Lung (tissue), 11 donors: ENCODE measurements at regions not wholly inside any gene's neighbourhood (a gene's known extent, or its start where the extent isn't known, plus 50 kb on each side); places are given as distances from the start of the nearest gene placed in this dataset.

Experiments
- ATAC-seq: fragments of 200-7000 bp; cut with Tn5 transposase; one replicate; pipeline ENCODE4 v1.9.1; 2020; ENCODE audit warnings: moderate number of reproducible peaks; ENCODE audit not compliant: insufficient read depth, low FRiP score
- DNase-seq, 3 donors: peaks; one replicate each; pipeline ENCODE4 v3.0.0-alpha.2; 2013 to 2017
- H3K27ac ChIP-seq, 2 donors: one replicate each; pipeline ENCODE4 v1.5.1; 2013; ENCODE audit warnings: mild to moderate bottlenecking in 2 of 2, moderate library complexity in 2 of 2, control low read depth in 1 of 2, inconsistent platforms in 1 of 2, low read depth in 1 of 2, low read length in 1 of 2
- H3K27me3 ChIP-seq, 3 donors: one replicate each; pipeline ENCODE4 v1.5.1; 2013; ENCODE audit warnings: low read length in 2 of 3; ENCODE audit not compliant: control insufficient read depth in 3 of 3, insufficient read depth in 3 of 3
- H3K36me3 ChIP-seq, 4 donors: one replicate each; pipeline ENCODE4 v1.5.1; 2013; ENCODE audit warnings: low read length in 4 of 4, mild to moderate bottlenecking in 1 of 4, moderate library complexity in 1 of 4; ENCODE audit not compliant: control insufficient read depth in 4 of 4, insufficient read depth in 4 of 4
- H3K4me1 ChIP-seq, 5 donors: one replicate each; pipeline ENCODE4 v1.5.1; 2013; ENCODE audit warnings: low read length in 5 of 5, mild to moderate bottlenecking in 2 of 5, moderate library complexity in 1 of 5; ENCODE audit not compliant: control insufficient read depth in 5 of 5, insufficient read depth in 5 of 5
- H3K4me3 ChIP-seq: one replicate; pipeline ENCODE4 v1.5.1; 2013; ENCODE audit warnings: mild to moderate bottlenecking, control low read depth, moderate library complexity
- H3K9ac ChIP-seq, 2 donors: one replicate each; pipeline ENCODE4 v1.5.1; 2013; ENCODE audit warnings: low read length in 2 of 2, control low read depth in 1 of 2; ENCODE audit not compliant: insufficient read depth in 1 of 2
- H3K9me3 ChIP-seq, 4 donors: one replicate each; pipeline ENCODE4 v1.5.1; 2013; ENCODE audit warnings: low read length in 3 of 4, mild to moderate bottlenecking in 1 of 4, moderate library complexity in 1 of 4; ENCODE audit not compliant: control insufficient read depth in 4 of 4, insufficient read depth in 3 of 4
- WGBS, 2 donors: extraction: QIAGEN DNeasy Blood & Tissue Kit; methylation state at CpG; one replicate each; pipeline ENCODE4 v1.1.7; 2013; 5-methylcytosine and 5-hydroxymethylcytosine counted together
- TF ChIP-seq, protein P1 (sequence below): IDR thresholded peaks from 2 replicates; pipeline ENCODE4 v1.5.1; 2012; ENCODE audit warnings: mild to moderate bottlenecking; ENCODE audit errors: control extremely low read depth, extremely low read depth
- donor health status: control.
- donor health status: control.
- donor health status: Bipolar disorder and iron deficiency.
- donor health status: healthy.
- donor health status: DM: yes; HTN: yes; CAD: no.

DNA sequence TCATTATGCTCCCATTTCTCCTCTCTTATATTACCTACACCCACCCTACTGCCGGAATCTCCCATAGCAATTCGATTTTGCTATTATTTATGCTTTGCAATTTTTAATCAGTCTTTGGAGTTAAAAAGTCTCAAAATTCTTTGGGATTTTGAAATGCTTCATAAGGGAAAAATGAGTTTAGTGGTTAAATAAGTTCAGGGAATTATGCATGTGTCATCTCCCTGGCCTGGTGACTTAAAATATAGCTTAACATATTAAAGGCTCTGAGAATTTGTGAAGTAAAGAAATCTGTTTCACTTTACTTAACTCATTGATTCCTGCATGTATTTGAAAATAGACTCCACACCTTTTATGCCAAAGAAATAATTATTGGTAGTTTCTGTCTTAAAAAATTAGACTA lies 185.1 kb upstream of the DIPK2B start:
- no peak for DNase-seq

DNA sequence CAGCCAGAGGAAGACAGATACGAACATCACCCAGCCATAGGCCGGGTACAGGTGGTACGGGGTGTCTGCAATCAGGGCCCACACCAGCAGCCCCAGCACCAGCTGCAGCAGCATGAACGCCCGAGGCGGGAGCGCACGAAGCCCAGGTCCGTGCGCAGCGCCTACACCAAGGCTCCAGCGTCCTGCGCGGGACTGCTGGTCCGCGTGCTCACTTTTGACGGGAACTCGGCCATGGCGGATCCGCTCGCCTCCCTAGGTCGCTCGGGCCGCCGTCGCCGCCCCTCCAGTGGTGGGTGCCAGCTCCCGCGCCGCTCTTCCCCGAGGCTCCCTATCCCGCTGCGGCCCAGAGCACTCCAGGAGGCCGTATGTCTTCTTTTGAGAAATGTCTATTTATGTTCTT lies 181.2 kb upstream of the DIPK2B start:
- no peak overlapping the region for H3K9ac ChIP-seq
- TF ChIP-seq, protein P1, sequence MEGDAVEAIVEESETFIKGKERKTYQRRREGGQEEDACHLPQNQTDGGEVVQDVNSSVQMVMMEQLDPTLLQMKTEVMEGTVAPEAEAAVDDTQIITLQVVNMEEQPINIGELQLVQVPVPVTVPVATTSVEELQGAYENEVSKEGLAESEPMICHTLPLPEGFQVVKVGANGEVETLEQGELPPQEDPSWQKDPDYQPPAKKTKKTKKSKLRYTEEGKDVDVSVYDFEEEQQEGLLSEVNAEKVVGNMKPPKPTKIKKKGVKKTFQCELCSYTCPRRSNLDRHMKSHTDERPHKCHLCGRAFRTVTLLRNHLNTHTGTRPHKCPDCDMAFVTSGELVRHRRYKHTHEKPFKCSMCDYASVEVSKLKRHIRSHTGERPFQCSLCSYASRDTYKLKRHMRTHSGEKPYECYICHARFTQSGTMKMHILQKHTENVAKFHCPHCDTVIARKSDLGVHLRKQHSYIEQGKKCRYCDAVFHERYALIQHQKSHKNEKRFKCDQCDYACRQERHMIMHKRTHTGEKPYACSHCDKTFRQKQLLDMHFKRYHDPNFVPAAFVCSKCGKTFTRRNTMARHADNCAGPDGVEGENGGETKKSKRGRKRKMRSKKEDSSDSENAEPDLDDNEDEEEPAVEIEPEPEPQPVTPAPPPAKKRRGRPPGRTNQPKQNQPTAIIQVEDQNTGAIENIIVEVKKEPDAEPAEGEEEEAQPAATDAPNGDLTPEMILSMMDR: no peak
- ATAC-seq: no peak
- no peak overlapping the region for H3K27ac ChIP-seq
- H3K27me3 ChIP-seq: peaks cover 0 to 5% (median 0%) of the 10 kb centered on the region in 3 donors
- no peaks in the 10 kb centered on the region for H3K4me1 ChIP-seq
- H3K36me3 ChIP-seq: no peaks in the 10 kb centered on the region
- peaks cover 0 to 10% (median 0%) of the 10 kb centered on the region in 4 donors for H3K9me3 ChIP-seq
- WGBS, 2 donors: 78 to 98% methylated on average over 18 to 34 of the region's 34 CpGs
- H3K4me3 ChIP-seq: no peak overlapping the region
- DNase-seq: no peak

More for the DNA sequence above, 185.1 kb upstream of the DIPK2B start:
- peaks cover 0 to 5% (median 0%) of the 10 kb centered on the region in 3 donors for H3K27me3 ChIP-seq
- WGBS, 2 donors: 80 to 94% methylated on average over 2 of the region's 2 CpGs
- no peak overlapping the region for H3K9ac ChIP-seq
- no peak for ATAC-seq
- no peaks in the 10 kb centered on the region for H3K4me1 ChIP-seq
- no peak overlapping the region for H3K4me3 ChIP-seq
- H3K9me3 ChIP-seq: peaks cover 0 to 10% (median 2%) of the 10 kb centered on the region in 4 donors
- H3K36me3 ChIP-seq: no peaks in the 10 kb centered on the region
- no peak overlapping the region for H3K27ac ChIP-seq
- TF ChIP-seq, protein P1: no peak

DNA sequence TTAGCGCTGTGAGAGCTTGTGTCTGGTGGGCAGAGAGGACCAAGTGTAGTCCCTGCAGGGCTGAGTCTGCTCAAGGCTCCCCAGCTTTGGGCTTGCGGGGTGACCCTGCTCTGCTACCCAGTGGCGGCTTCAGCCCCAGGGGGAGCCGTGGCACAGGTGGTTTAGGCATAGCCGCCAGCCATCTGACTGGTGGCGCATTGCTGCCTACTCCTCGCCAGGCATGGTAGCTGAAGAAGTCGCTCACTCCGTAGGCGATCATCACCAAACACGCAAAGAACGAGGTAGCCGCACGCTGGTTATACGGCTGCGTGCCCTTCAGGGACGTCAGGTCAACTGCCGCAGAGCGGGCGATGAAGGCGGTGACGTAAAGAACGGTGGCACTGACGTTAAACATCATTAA lies 180.7 kb upstream of the DIPK2B start:
- 92 to 99% methylated on average over 23 to 24 of the region's 24 CpGs for WGBS, 2 donors
- DNase-seq: no peak
- ATAC-seq: no peak
- Histone ChIP-seq H3K36me3 (no peaks in the 10 kb centered on the region), H3K9ac (no peak overlapping the region), H3K4me1 (no peaks in the 10 kb centered on the region), H3K27ac (no peak overlapping the region), H3K27me3 (peaks cover 0 to 5% (median 0%) of the 10 kb centered on the region in 3 donors), H3K4me3 (no peak overlapping the region), H3K9me3 (peaks cover 0 to 10% (median 0%) of the 10 kb centered on the region in 4 donors)
- TF ChIP-seq, protein P1: no peak

DNA sequence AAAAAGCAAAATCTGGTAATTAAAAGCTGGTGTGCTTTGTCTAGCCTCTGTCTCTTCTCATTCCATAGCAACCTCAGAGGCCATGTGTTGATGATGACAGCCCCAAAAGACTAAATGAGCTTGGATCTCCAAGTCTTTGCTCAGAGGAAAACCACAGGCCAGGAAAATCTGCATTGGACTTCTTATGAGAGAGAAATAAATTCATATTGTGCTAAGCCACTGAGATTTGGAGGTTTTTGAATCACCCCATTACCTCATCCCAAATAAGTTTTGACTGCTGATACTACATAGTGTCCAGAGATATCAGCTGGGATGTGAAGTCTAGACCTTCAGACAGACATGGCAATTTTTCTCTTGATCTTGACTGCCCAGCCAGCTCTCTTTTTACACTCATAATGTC lies 178.6 kb upstream of the DIPK2B start:
- Histone ChIP-seq H3K27ac (no peak overlapping the region), H3K4me1 (no peaks in the 10 kb centered on the region), H3K4me3 (no peak overlapping the region), H3K9me3 (peaks cover 0 to 10% (median 0%) of the 10 kb centered on the region in 4 donors), H3K36me3 (no peaks in the 10 kb centered on the region), H3K27me3 (no peaks in the 10 kb centered on the region), H3K9ac (no peak overlapping the region)
- DNase-seq: no peak
- ATAC-seq: no peak
- TF ChIP-seq, protein P1: no peak
